ENCODE measurements at regions not wholly inside any gene's neighbourhood (a gene's known extent, or its start where the extent isn't known, plus 50 kb on each side); places are given as distances from the start of the nearest gene placed in this dataset.

- TF ChIP-seq CTCF (conservative IDR thresholded peaks at IDR 0.05; ENCODE audit: low read depth, low read length) (no peak), EZH2 (IDR thresholded peaks at IDR 0.05; ENCODE audit: borderline replicate concordance, low read depth, low read length, poor library complexity, severe bottlenecking) (no peak)
These were observed 813.5 kb upstream of the SLIT2 start for GRCh38 chr4:19438233-19438632.
